H9 (cell line): ENCODE measurements at regions not wholly inside any gene's neighbourhood (a gene's known extent, or its start where the extent isn't known, plus 50 kb on each side); places are given as distances from the start of the nearest gene placed in this dataset.

Source experiments
- DNase-seq: peaks from one replicate; pipeline ENCODE4 v3.0.0-alpha.2; 2017
- H2AFZ ChIP-seq: one replicate; pipeline ENCODE4 v1.6.1; 2013; ENCODE audit warnings: mild to moderate bottlenecking, low read length, control low read depth, moderate library complexity
- H2AK5ac ChIP-seq: 2 replicates; pipeline ENCODE4 v1.6.1; 2013; ENCODE audit warnings: low read length, control low read depth, mixed read lengths; ENCODE audit not compliant: insufficient read length
- H2BK120ac ChIP-seq: one replicate; pipeline ENCODE4 v1.6.1; 2013; ENCODE audit warnings: low read depth, mild to moderate bottlenecking, low read length, control low read depth, inconsistent platforms; ENCODE audit not compliant: poor library complexity, severe bottlenecking
- H2BK12ac ChIP-seq: 2 replicates; pipeline ENCODE4 v1.6.1; 2013; ENCODE audit warnings: low read length, control low read depth, mixed read lengths, low read depth; ENCODE audit not compliant: insufficient read length
- H2BK15ac ChIP-seq: 2 replicates; pipeline ENCODE4 v1.6.1; 2013; ENCODE audit warnings: low read depth, low read length, control low read depth
- H2BK20ac ChIP-seq: one replicate; pipeline ENCODE4 v1.6.1; 2013; ENCODE audit warnings: low read depth, mild to moderate bottlenecking, low read length, control low read depth, inconsistent platforms; ENCODE audit not compliant: poor library complexity, severe bottlenecking
- H2BK5ac ChIP-seq: 2 replicates; pipeline ENCODE4 v1.6.1; 2013; ENCODE audit warnings: low read length, control low read depth, mixed read lengths; ENCODE audit not compliant: insufficient read length
- H3K14ac ChIP-seq: 2 replicates; pipeline ENCODE4 v1.6.1; 2013; ENCODE audit warnings: low read length, control low read depth; ENCODE audit not compliant: insufficient read depth
- H3K18ac ChIP-seq: 2 replicates; pipeline ENCODE4 v1.6.1; 2013; ENCODE audit warnings: low read depth, mild to moderate bottlenecking, mixed read lengths, low read length, control low read depth; ENCODE audit not compliant: insufficient read length
- H3K23ac ChIP-seq: 2 replicates; pipeline ENCODE4 v1.6.1; 2013; ENCODE audit warnings: low read length, control low read depth, mixed read lengths, low read depth; ENCODE audit not compliant: insufficient read length
- H3K23me2 ChIP-seq: 2 replicates; pipeline ENCODE4 v1.6.1; 2013; ENCODE audit warnings: low read depth, mild to moderate bottlenecking, mixed read lengths, low read length, control low read depth; ENCODE audit not compliant: insufficient read length, poor library complexity, severe bottlenecking
- H3K27ac ChIP-seq: 2 replicates; pipeline ENCODE4 v1.5.1; 2013; ENCODE audit warnings: low read length, control low read depth, mixed read lengths, low read depth; ENCODE audit not compliant: insufficient read length
- H3K27me3 ChIP-seq: 2 replicates; pipeline ENCODE4 v1.6.1; 2013; ENCODE audit warnings: low read length, control low read depth, inconsistent platforms; ENCODE audit not compliant: insufficient read depth
- H3K4ac ChIP-seq: 2 replicates; pipeline ENCODE4 v1.6.1; 2013; ENCODE audit warnings: low read depth, mild to moderate bottlenecking, control low read depth, inconsistent platforms, low read length, moderate library complexity
- H3K4me1 ChIP-seq: 2 replicates; pipeline ENCODE4 v1.6.1; 2013; ENCODE audit warnings: low read length, control low read depth, inconsistent platforms; ENCODE audit not compliant: insufficient read depth
- H3K4me2 ChIP-seq: 2 replicates; pipeline ENCODE4 v1.6.1; 2013; ENCODE audit warnings: low read length, control low read depth, mixed read lengths; ENCODE audit not compliant: insufficient read length, insufficient read depth
- H3K56ac ChIP-seq: 2 replicates; pipeline ENCODE4 v1.6.1; 2013; ENCODE audit warnings: low read depth, mild to moderate bottlenecking, mixed read lengths, low read length, control low read depth; ENCODE audit not compliant: insufficient read length
- H3K79me1 ChIP-seq: 2 replicates; pipeline ENCODE4 v1.6.1; 2013; ENCODE audit warnings: low read depth, mild to moderate bottlenecking, moderate library complexity, low read length, control low read depth, inconsistent platforms; ENCODE audit not compliant: insufficient read depth, poor library complexity, severe bottlenecking
- H3K79me2 ChIP-seq: 2 replicates; pipeline ENCODE4 v1.6.1; 2013; ENCODE audit warnings: low read length, control low read depth, inconsistent platforms; ENCODE audit not compliant: insufficient read depth
- H3K9ac ChIP-seq: 2 replicates; pipeline ENCODE4 v1.6.1; 2013; ENCODE audit warnings: low read length, control low read depth, mixed read lengths; ENCODE audit not compliant: insufficient read length; ENCODE audit errors: extremely low read depth
- H3K9me3 ChIP-seq: one replicate; pipeline ENCODE4 v1.6.1; 2013; ENCODE audit warnings: low read depth, low read length, inconsistent platforms; ENCODE audit not compliant: control insufficient read depth
- H3T11ph ChIP-seq: one replicate; pipeline ENCODE4 v1.6.1; 2013; ENCODE audit warnings: mild to moderate bottlenecking, low read length, control low read depth, inconsistent platforms
- H4K20me1 ChIP-seq: one replicate; pipeline ENCODE4 v1.6.1; 2013; ENCODE audit not compliant: control insufficient read depth, insufficient read length, insufficient read depth
- H4K5ac ChIP-seq: 2 replicates; pipeline ENCODE4 v1.6.1; 2013; ENCODE audit warnings: low read depth, mild to moderate bottlenecking, mixed read lengths, low read length, control low read depth; ENCODE audit not compliant: insufficient read length
- H4K8ac ChIP-seq: replicated peaks from 2 replicates; pipeline ENCODE4 v1.6.1; 2013; ENCODE audit warnings: low read length, control low read depth, mixed read lengths, low read depth; ENCODE audit not compliant: insufficient read length
- H4K91ac ChIP-seq: 2 replicates; pipeline ENCODE4 v1.6.1; 2013; ENCODE audit warnings: low read depth, mild to moderate bottlenecking, moderate library complexity, mixed read lengths, low read length, control low read depth; ENCODE audit not compliant: insufficient read length
- H3K27ac Mint-ChIP-seq, 3 experiments: 2 replicates in 2 of 3; 3 replicates in 1 of 3; pipeline ENCODE4 v1.8.0; 2020 to 2021; ENCODE audit warnings: mixed read lengths in 3 of 3, mild to moderate bottlenecking in 1 of 3, moderate library complexity in 1 of 3
- H3K27me3 Mint-ChIP-seq: 2 replicates; pipeline ENCODE4 v1.8.0; 2021; ENCODE audit warnings: low read depth, mild to moderate bottlenecking, moderate library complexity, mixed read lengths
- H3K36me3 Mint-ChIP-seq, 3 experiments: 2 replicates in 2 of 3; 3 replicates in 1 of 3; pipeline ENCODE4 v1.8.0; 2020 to 2021; ENCODE audit warnings: low read depth in 3 of 3, mixed read lengths in 3 of 3; ENCODE audit not compliant: insufficient read depth in 1 of 3
- H3K4me1 Mint-ChIP-seq, 2 experiments: 2 replicates each; pipeline ENCODE4 v1.8.0; 2020; ENCODE audit warnings: mixed read lengths in 2 of 2
- H3K4me3 Mint-ChIP-seq, 2 experiments: 2 replicates in 1 of 2; 3 replicates in 1 of 2; pipeline ENCODE4 v1.8.0; 2020 to 2021; ENCODE audit warnings: mild to moderate bottlenecking in 2 of 2, mixed read lengths in 2 of 2, moderate library complexity in 1 of 2
- H3K9me3 Mint-ChIP-seq, 2 experiments: 2 replicates in 1 of 2; 3 replicates in 1 of 2; pipeline ENCODE4 v1.8.0; 2020; ENCODE audit warnings: mild to moderate bottlenecking in 2 of 2, mixed read lengths in 2 of 2, moderate library complexity in 1 of 2
- CTCF ChIP-seq: fragments of 200-600 bp; sonication (generic); conservative IDR thresholded peaks from 3 replicates; pipeline ENCODE4 v1.8.0; 2021; ENCODE audit warnings: antibody characterized with exemption, mild to moderate bottlenecking
- WGBS: extraction: QIAGEN DNeasy Blood & Tissue Kit; methylation state at CpG from one replicate; pipeline ENCODE4 v1.1.7; 2013; ENCODE audit warnings: missing lambda C conversion rate, low lambda C conversion rate, mixed read lengths; ENCODE audit not compliant: insufficient read length; ENCODE audit errors: extremely low coverage; 5-methylcytosine and 5-hydroxymethylcytosine counted together

- H3K79me2 ChIP-seq = no peaks in the 10 kb centered on the region
- no peak overlapping the region for H3K14ac ChIP-seq
- no peak overlapping the region for H3K27ac Mint-ChIP-seq
- H3K18ac ChIP-seq = no peak overlapping the region
- H3K23me2 ChIP-seq = no peaks in the 10 kb centered on the region
- H3K4me3 Mint-ChIP-seq = no peak overlapping the region
- H3K27ac ChIP-seq = no peak overlapping the region
- H4K20me1 ChIP-seq = no peaks in the 10 kb centered on the region
- no peak overlapping the region for H3K4me2 ChIP-seq
- no peak overlapping the region for H2BK120ac ChIP-seq
- H4K5ac ChIP-seq = no peak overlapping the region
- no peaks in the 10 kb centered on the region for H3K27me3 ChIP-seq
- H3K56ac ChIP-seq = no peak overlapping the region
- TF ChIP-seq CTCF = no peak
- H2AFZ ChIP-seq = no peak overlapping the region
- H3K4ac ChIP-seq = no peak overlapping the region
- H2BK15ac ChIP-seq = no peak overlapping the region
- no peaks in the 10 kb centered on the region for H3K4me1 ChIP-seq
- no peak overlapping the region for H3T11ph ChIP-seq
- no peak overlapping the region for H3K9ac ChIP-seq
- H3K4me1 Mint-ChIP-seq = no peaks in the 10 kb centered on the region; a peak in 1 of 4 replicates
- H2BK12ac ChIP-seq = no peak overlapping the region
- H3K9me3 ChIP-seq = no peaks in the 10 kb centered on the region
- no peak overlapping the region for H4K91ac ChIP-seq
- H3K9me3 Mint-ChIP-seq = no peaks in the 10 kb centered on the region
- H2AK5ac ChIP-seq = no peak overlapping the region
- H3K36me3 Mint-ChIP-seq = no peaks in the 10 kb centered on the region
- no peak for DNase-seq
- no peak overlapping the region for H3K23ac ChIP-seq
- H2BK5ac ChIP-seq = no peak overlapping the region
- WGBS = no CpG with 5 or more reads among the region's 5 CpGs
- H4K8ac ChIP-seq = no peak overlapping the region
- peaks cover 10% of the 10 kb centered on the region for H3K27me3 Mint-ChIP-seq
- H2BK20ac ChIP-seq = no peak overlapping the region
- no peaks in the 10 kb centered on the region for H3K79me1 ChIP-seq
Measured at GRCh38 chr9:89940625-89941024, 335.8 kb downstream of the GADD45G start.
